Type B pancreatic cell (in vitro differentiated cells): ENCODE measurements at regions not wholly inside any gene's neighbourhood (a gene's known extent, or its start where the extent isn't known, plus 50 kb on each side); places are given as distances from the start of the nearest gene placed in this dataset.

Experiments used
- DNase-seq: peaks from one replicate; pipeline ENCODE4 v3.0.0; 2021; ENCODE audit warnings: mixed read lengths; ENCODE audit not compliant: unreplicated experiment; ENCODE audit errors: extremely low spot score
- H3K27ac Mint-ChIP-seq: 2 replicates; pipeline ENCODE4 v1.8.0; 2021; ENCODE audit warnings: mild to moderate bottlenecking, mixed read lengths
- H3K27me3 Mint-ChIP-seq: 2 replicates; pipeline ENCODE4 v1.8.0; 2021; ENCODE audit warnings: mixed read lengths
- H3K36me3 Mint-ChIP-seq: 2 replicates; pipeline ENCODE4 v1.8.0; 2021; ENCODE audit warnings: mixed read lengths
- H3K4me1 Mint-ChIP-seq: one replicate; pipeline ENCODE4 v1.8.0; 2021; ENCODE audit warnings: mixed read lengths; ENCODE audit not compliant: unreplicated experiment
- H3K4me3 Mint-ChIP-seq: 2 replicates; pipeline ENCODE4 v1.8.0; 2021; ENCODE audit warnings: mild to moderate bottlenecking, mixed read lengths
- H3K9me3 Mint-ChIP-seq: 2 replicates; pipeline ENCODE4 v1.8.0; 2021; ENCODE audit warnings: mixed read lengths
- CTCF ChIP-seq: fragments of 200-600 bp; sonication (generic); conservative IDR thresholded peaks from 2 replicates; pipeline ENCODE4 v1.5.0; 2021; ENCODE audit warnings: antibody characterized with exemption, mild to moderate bottlenecking

DNA sequence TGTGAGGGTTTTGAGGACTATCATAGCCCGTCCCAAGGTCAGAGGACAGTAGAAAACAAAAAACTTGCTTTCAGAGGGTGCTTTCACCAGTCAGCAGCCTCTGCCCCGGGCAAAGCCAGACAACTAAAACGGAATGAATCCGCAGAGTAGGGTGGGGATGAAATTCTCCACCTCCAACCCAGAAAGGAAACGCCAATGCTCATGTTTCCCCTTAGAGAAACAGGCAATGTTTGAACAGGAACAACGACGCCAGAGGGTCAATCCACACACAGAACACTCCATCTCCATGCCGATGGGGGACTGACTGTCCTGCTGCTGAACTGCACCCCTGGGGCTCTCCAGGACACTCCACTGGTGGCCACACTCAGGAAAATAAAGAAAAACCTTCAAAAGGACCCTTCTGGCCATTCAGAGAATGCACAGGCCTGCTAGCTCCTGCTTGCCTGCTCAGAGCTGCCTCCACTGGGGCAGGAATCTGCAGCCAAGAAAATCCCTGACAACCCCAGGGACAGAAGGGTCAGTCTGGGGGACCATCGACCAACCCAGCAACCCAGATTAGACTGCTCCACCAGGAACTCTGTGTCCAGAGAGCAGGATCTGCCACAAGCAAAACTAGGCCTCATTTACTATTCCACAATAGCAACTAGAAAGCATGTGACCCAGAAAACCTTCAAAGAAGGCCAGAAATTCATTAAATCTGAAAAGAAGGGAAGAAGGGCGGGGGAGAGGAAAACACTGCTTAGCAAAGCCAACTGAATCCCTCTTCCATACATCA, 116.0 kb downstream of the TOMM20 start:
- Mint-ChIP-seq H3K27me3 (no peaks in the 10 kb centered on the region), H3K9me3 (peaks cover 9% of the 10 kb centered on the region), H3K4me1 (peaks cover 13% of the 10 kb centered on the region), H3K36me3 (no peaks in the 10 kb centered on the region), H3K4me3 (no peak overlapping the region), H3K27ac (peak overlapping the region; percentile 39)
- no peak for DNase-seq
- no peak for TF ChIP-seq CTCF

- peak overlapping the region; percentile 39 for H3K27ac Mint-ChIP-seq
- no peaks in the 10 kb centered on the region for H3K27me3 Mint-ChIP-seq
- H3K9me3 Mint-ChIP-seq, result peaks cover 9% of the 10 kb centered on the region
- peaks cover 13% of the 10 kb centered on the region for H3K4me1 Mint-ChIP-seq
- H3K4me3 Mint-ChIP-seq, result no peak overlapping the region
- no peak for DNase-seq
- H3K36me3 Mint-ChIP-seq, result no peaks in the 10 kb centered on the region
- no peak for TF ChIP-seq CTCF
Measured at GRCh38 chr1:235011599-235012435, 116.8 kb downstream of the TOMM20 start.

- no peak for TF ChIP-seq CTCF
- no peak overlapping the region for H3K27ac Mint-ChIP-seq
- no peak overlapping the region for H3K4me3 Mint-ChIP-seq
- no peak for DNase-seq
- peaks cover 13% of the 10 kb centered on the region for H3K9me3 Mint-ChIP-seq
- H3K4me1 Mint-ChIP-seq, result peaks cover 13% of the 10 kb centered on the region
- H3K27me3 Mint-ChIP-seq, result no peaks in the 10 kb centered on the region
- H3K36me3 Mint-ChIP-seq, result no peaks in the 10 kb centered on the region
Measured at GRCh38 chr1:235011064-235011598, 117.5 kb downstream of the TOMM20 start.

GRCh38 chr1:235009561-235010306, 118.9 kb downstream of the TOMM20 start:
- TF ChIP-seq CTCF, result no peak
- Mint-ChIP-seq H3K27ac (no peak overlapping the region), H3K9me3 (peaks cover 14% of the 10 kb centered on the region), H3K4me1 (peaks cover 7% of the 10 kb centered on the region), H3K27me3 (no peaks in the 10 kb centered on the region), H3K36me3 (no peaks in the 10 kb centered on the region), H3K4me3 (no peak overlapping the region)
- DNase-seq, result no peak

GRCh38 chr1:235009074-235009473, 119.6 kb downstream of the TOMM20 start:
- H3K27ac Mint-ChIP-seq, result no peak overlapping the region
- H3K9me3 Mint-ChIP-seq, result peaks cover 8% of the 10 kb centered on the region
- DNase-seq, result no peak
- H3K36me3 Mint-ChIP-seq, result no peaks in the 10 kb centered on the region
- H3K4me1 Mint-ChIP-seq, result peaks cover 7% of the 10 kb centered on the region
- TF ChIP-seq CTCF, result no peak
- no peaks in the 10 kb centered on the region for H3K27me3 Mint-ChIP-seq
- no peak overlapping the region for H3K4me3 Mint-ChIP-seq
